Lower lobe of right lung (tissue), 2 donors: ENCODE measurements at regions not wholly inside any gene's neighbourhood (a gene's known extent, or its start where the extent isn't known, plus 50 kb on each side); places are given as distances from the start of the nearest gene placed in this dataset.

Experiments
- ATAC-seq, 2 donors: fragments of 200-7000 bp; cut with Tn5 transposase; one replicate each; pipeline ENCODE4 v1.9.1; 2020 to 2022; ENCODE audit warnings: mild to moderate bottlenecking in 2 of 2, moderate library complexity in 2 of 2
- DNase-seq: peaks from one replicate; pipeline ENCODE4 v3.0.0-alpha.2; 2020
- H3K27ac ChIP-seq: fragments of 200-600 bp; one replicate; pipeline ENCODE4 v1.8.0; 2022
- H3K27me3 ChIP-seq: fragments of 200-600 bp; one replicate; pipeline ENCODE4 v1.8.0; 2022; ENCODE audit warnings: low read depth
- H3K36me3 ChIP-seq: fragments of 200-600 bp; one replicate; pipeline ENCODE4 v1.8.0; 2022; ENCODE audit warnings: mild to moderate bottlenecking
- H3K4me1 ChIP-seq: fragments of 200-600 bp; one replicate; pipeline ENCODE4 v1.8.0; 2022
- H3K4me3 ChIP-seq: fragments of 200-600 bp; one replicate; pipeline ENCODE4 v1.8.0; 2022; ENCODE audit warnings: mild to moderate bottlenecking
- H3K9me3 ChIP-seq: fragments of 200-600 bp; one replicate; pipeline ENCODE4 v1.8.0; 2022
- intact Hi-C: fragments of 100-400 bp; cut with DNase I; formaldehyde crosslinking; loops from one replicate; pipeline ENCODE4 v1.11.0; 2022
- TF ChIP-seq, protein P1 (sequence below): fragments of 200-600 bp; IDR thresholded peaks from one replicate; pipeline ENCODE4 v1.8.0; 2022; ENCODE audit warnings: antibody characterized with exemption, mild to moderate bottlenecking
- donor health status: DM: no; HTN: yes; CAD: no; lungs with severe emphysema.

GRCh38 chr21:28516021-28516420 lies 476.7 kb downstream of the LTN1 start:
- intact Hi-C loops: no loop called here

GRCh38 chr21:28513428-28513827 lies 479.2 kb downstream of the LTN1 start:
- TF ChIP-seq, protein P1, sequence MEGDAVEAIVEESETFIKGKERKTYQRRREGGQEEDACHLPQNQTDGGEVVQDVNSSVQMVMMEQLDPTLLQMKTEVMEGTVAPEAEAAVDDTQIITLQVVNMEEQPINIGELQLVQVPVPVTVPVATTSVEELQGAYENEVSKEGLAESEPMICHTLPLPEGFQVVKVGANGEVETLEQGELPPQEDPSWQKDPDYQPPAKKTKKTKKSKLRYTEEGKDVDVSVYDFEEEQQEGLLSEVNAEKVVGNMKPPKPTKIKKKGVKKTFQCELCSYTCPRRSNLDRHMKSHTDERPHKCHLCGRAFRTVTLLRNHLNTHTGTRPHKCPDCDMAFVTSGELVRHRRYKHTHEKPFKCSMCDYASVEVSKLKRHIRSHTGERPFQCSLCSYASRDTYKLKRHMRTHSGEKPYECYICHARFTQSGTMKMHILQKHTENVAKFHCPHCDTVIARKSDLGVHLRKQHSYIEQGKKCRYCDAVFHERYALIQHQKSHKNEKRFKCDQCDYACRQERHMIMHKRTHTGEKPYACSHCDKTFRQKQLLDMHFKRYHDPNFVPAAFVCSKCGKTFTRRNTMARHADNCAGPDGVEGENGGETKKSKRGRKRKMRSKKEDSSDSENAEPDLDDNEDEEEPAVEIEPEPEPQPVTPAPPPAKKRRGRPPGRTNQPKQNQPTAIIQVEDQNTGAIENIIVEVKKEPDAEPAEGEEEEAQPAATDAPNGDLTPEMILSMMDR: no peak
- no peak for DNase-seq
- ATAC-seq: no peak
- intact Hi-C loops: no loop called here
- no peaks in the 10 kb centered on the region for H3K4me1 ChIP-seq
- no peaks in the 10 kb centered on the region for H3K27me3 ChIP-seq
- no peaks in the 10 kb centered on the region for H3K9me3 ChIP-seq
- H3K27ac ChIP-seq: no peak overlapping the region
- H3K4me3 ChIP-seq: no peak overlapping the region
- H3K36me3 ChIP-seq: no peaks in the 10 kb centered on the region

More at GRCh38 chr21:28516021-28516420, 476.7 kb downstream of the LTN1 start:
- Histone ChIP-seq H3K27me3 (no peaks in the 10 kb centered on the region), H3K4me3 (no peak overlapping the region), H3K9me3 (no peaks in the 10 kb centered on the region), H3K36me3 (no peaks in the 10 kb centered on the region), H3K27ac (no peak overlapping the region), H3K4me1 (no peaks in the 10 kb centered on the region)
- TF ChIP-seq, protein P1: no peak
- DNase-seq (no peak), ATAC-seq (no peak)

DNA sequence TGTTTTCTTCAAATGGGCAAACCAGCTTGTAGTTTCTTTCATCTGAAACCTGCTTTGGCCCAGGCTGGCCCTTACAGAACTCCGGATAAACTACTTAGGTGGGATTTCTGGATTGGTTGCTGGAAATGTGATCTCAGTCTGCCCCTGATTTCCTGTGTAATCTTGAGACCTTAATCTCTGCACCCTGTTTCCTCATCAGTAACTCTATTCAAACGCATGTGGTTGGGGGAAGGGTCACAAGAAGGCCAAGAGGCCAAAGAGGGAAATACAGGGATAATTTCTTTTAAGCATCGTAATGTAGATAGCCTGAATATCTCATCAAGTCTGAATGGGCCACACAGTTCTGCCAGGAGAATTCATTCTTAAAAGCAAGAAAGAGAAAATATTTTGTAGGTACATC lies 483.6 kb downstream of the LTN1 start:
- no peak overlapping the region for H3K27ac ChIP-seq
- H3K9me3 ChIP-seq: peaks cover 13% of the 10 kb centered on the region
- no peaks in the 10 kb centered on the region for H3K4me1 ChIP-seq
- H3K36me3 ChIP-seq: no peaks in the 10 kb centered on the region
- no peak for DNase-seq
- TF ChIP-seq, protein P1: no peak
- no peaks in the 10 kb centered on the region for H3K27me3 ChIP-seq
- intact Hi-C loops: no loop called here
- no peak overlapping the region for H3K4me3 ChIP-seq
- ATAC-seq: no peak

DNA sequence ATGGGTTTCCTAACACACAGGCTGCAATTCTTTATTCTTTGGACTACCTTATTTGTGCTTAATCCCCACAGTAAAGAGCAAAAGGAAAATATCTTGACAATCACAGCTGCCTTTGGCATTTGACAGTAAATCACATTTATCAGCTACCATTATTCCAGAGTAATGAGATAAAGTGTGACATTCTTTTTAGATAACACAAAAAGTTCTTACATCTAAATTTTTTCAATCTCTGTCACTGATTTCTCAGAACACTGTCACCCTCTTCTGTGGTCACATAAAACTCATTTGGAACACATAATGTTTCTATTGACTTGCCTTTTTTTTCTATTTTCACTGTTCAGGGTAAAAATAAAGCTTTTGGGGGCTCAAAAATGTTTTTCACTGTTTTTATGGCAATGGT lies 484.6 kb downstream of the LTN1 start:
- Histone ChIP-seq H3K9me3 (peaks cover 13% of the 10 kb centered on the region), H3K27ac (no peak overlapping the region), H3K4me1 (no peaks in the 10 kb centered on the region), H3K36me3 (no peaks in the 10 kb centered on the region), H3K27me3 (no peaks in the 10 kb centered on the region), H3K4me3 (no peak overlapping the region)
- TF ChIP-seq, protein P1: no peak
- no peak for DNase-seq
- no peak for ATAC-seq
- intact Hi-C loops: no loop called here

DNA sequence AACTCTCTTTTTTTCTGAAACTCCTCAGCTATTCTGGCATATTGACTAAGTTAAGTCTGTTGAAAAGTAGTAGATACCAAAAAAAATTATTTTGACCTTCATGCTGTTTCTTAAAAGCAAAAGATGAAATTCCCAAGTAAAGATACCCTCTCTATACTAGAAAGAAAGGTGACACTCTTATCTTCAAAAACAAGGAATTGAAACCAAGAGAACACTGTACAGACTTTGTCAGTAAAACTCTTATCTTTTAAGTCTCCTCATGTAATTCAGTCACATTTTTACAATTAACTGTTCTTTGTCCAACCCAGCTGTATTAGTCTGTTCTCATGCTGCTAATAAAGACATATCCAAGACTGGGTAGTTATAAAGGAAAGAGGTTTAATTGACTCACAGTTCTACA lies 496.2 kb downstream of the LTN1 start:
- Histone ChIP-seq H3K4me1 (no peaks in the 10 kb centered on the region), H3K27me3 (no peaks in the 10 kb centered on the region), H3K9me3 (no peaks in the 10 kb centered on the region), H3K4me3 (no peak overlapping the region), H3K27ac (no peak overlapping the region), H3K36me3 (no peaks in the 10 kb centered on the region)
- TF ChIP-seq, protein P1: no peak
- DNase-seq: no peak
- intact Hi-C loops: no loop called here
- ATAC-seq: no peak

- Histone ChIP-seq H3K27ac (no peak overlapping the region), H3K9me3 (no peaks in the 10 kb centered on the region), H3K4me1 (no peaks in the 10 kb centered on the region), H3K27me3 (no peaks in the 10 kb centered on the region), H3K36me3 (no peaks in the 10 kb centered on the region), H3K4me3 (no peak overlapping the region)
- TF ChIP-seq, protein P1: no peak
- DNase-seq (no peak), ATAC-seq (no peak)
- intact Hi-C loops: no loop called here
Measured at GRCh38 chr21:28492127-28492526, 500.6 kb downstream of the LTN1 start.
